Esophagus (tissue), 2 donors: ENCODE measurements at regions not wholly inside any gene's neighbourhood (a gene's known extent, or its start where the extent isn't known, plus 50 kb on each side); places are given as distances from the start of the nearest gene placed in this dataset.

Experiments
- H3K27ac ChIP-seq, 2 donors: one replicate each; pipeline ENCODE4 v1.5.1; 2013; ENCODE audit warnings: low read depth in 2 of 2, mild to moderate bottlenecking in 2 of 2, inconsistent platforms in 1 of 2, low read length in 1 of 2, moderate library complexity in 1 of 2
- H3K27me3 ChIP-seq, 2 donors: one replicate each; pipeline ENCODE4 v1.6.1; 2013; ENCODE audit warnings: low read length in 2 of 2, control low read depth in 1 of 2, mild to moderate bottlenecking in 1 of 2; ENCODE audit not compliant: insufficient read depth in 2 of 2, control insufficient read depth in 1 of 2
- H3K36me3 ChIP-seq, 2 donors: one replicate each; pipeline ENCODE4 v1.6.1; 2013; ENCODE audit warnings: low read length in 1 of 2; ENCODE audit not compliant: control insufficient read depth in 2 of 2, insufficient read depth in 2 of 2
- H3K4me1 ChIP-seq, 2 donors: one replicate each; pipeline ENCODE4 v1.6.1; 2013; ENCODE audit warnings: low read length in 1 of 2; ENCODE audit not compliant: control insufficient read depth in 2 of 2, insufficient read depth in 2 of 2
- H3K4me3 ChIP-seq, 2 donors: one replicate each; pipeline ENCODE4 v1.5.1; 2013; ENCODE audit warnings: low read length in 2 of 2, mild to moderate bottlenecking in 2 of 2, low read depth in 1 of 2, moderate library complexity in 1 of 2
- H3K9me3 ChIP-seq, 2 donors: one replicate each; pipeline ENCODE4 v1.6.1; 2013; ENCODE audit warnings: mild to moderate bottlenecking in 2 of 2, low read depth in 1 of 2, low read length in 1 of 2, moderate library complexity in 1 of 2; ENCODE audit not compliant: control insufficient read depth in 2 of 2, insufficient read depth in 1 of 2
- WGBS, 2 donors: extraction: QIAGEN DNeasy Blood & Tissue Kit; methylation state at CpG; one replicate each; pipeline ENCODE4 v1.1.7; 2013; 5-methylcytosine and 5-hydroxymethylcytosine counted together
- donor health status: healthy with polysubstance abuse.
- donor health status: Bipolar disorder and iron deficiency.

DNA sequence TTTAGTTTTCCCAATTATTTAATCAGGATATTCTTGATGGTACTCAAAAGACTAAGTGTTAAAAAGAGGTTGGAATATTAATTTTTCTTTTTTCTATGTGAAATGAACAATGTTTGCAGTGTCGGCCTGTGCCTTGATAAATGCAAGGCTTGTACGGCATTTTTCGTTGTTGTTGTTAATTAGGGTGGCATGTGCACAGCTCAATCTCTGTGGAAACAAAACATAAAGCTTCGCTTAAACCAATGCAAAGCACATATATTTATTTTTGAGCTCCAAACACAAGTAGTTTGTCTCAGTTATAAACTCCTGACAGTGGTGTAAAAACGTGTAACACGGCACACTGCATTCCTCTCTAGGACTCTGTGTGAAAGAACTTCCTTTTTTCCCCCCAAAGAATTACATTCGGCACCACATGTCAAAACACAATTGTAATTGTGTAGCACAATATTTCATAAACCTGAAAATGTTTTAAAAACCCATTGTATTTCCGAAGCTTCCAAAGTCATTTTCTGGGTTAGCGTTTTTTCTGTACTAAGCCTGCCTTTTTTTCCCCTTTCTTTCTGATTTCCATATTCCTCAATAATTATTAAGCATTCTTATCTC lies 498.0 kb downstream of the VRK1 start:
- no peaks in the 10 kb centered on the region for H3K27me3 ChIP-seq
- 74 to 81% methylated on average over 9 of the region's 9 CpGs for WGBS, 2 donors
- no peaks in the 10 kb centered on the region for H3K4me1 ChIP-seq
- no peaks in the 10 kb centered on the region for H3K9me3 ChIP-seq
- H3K27ac ChIP-seq: no peak overlapping the region
- no peak overlapping the region for H3K4me3 ChIP-seq
- H3K36me3 ChIP-seq: no peaks in the 10 kb centered on the region

DNA sequence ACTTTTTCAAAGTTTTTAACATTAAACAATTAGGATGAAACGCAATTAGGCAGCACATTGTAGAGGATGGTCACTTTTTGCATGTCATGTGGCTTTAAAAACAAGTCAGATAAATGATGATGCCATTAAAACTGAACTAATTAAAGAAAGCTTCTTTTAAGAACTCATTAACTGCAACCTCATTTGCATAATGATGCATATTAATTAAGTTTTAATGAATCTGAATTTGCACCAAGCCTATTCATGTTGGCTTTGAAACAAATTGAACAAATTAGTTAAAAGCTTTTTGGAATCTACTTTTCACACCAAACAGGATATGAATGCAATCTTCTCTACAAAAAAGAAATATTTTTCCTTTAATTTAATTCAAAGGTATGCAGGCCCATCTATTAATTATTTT lies 499.0 kb downstream of the VRK1 start:
- Histone ChIP-seq H3K4me1 (no peaks in the 10 kb centered on the region), H3K4me3 (no peak overlapping the region), H3K9me3 (no peaks in the 10 kb centered on the region), H3K27me3 (no peaks in the 10 kb centered on the region), H3K27ac (no peak overlapping the region), H3K36me3 (no peaks in the 10 kb centered on the region)
- 89 to 93% methylated on average over 1 of the region's 1 CpG for WGBS, 2 donors

- 77 to 83% methylated on average over 10 of the region's 10 CpGs for whole genome bisulfite sequencing, 2 donors
- H3K9me3 ChIP-seq: no peaks in the 10 kb centered on the region
- no peaks in the 10 kb centered on the region for H3K4me1 ChIP-seq
- no peaks in the 10 kb centered on the region for H3K36me3 ChIP-seq
- H3K4me3 ChIP-seq: no peak overlapping the region
- no peaks in the 10 kb centered on the region for H3K27me3 ChIP-seq
- no peak overlapping the region for H3K27ac ChIP-seq
Observed at GRCh38 chr14:97297100-97297499, 499.9 kb downstream of the VRK1 start.

DNA sequence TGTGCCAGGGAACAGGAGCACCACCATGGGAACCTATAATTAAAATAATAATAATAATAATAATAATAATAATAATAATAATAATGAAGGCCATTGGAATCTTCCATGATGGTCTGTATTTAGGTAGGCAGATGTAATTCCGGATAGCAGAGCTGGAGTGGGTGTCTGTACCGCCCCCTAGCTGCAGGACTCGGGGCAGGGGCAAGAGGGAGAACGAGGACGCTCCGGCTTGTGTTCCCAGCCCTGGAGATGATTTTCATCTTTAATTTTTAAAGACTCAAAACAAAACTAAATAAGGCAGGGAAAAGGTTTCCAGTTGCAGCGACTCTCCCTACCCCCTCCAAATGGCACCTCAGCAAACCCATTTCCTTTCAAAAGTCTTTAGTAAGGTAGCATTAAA lies 501.1 kb downstream of the VRK1 start:
- H3K9me3 ChIP-seq: no peaks in the 10 kb centered on the region
- H3K4me3 ChIP-seq: no peak overlapping the region
- no peaks in the 10 kb centered on the region for H3K27me3 ChIP-seq
- WGBS, 2 donors: 59% methylated on average over 7 of the region's 7 CpGs
- no peak overlapping the region for H3K27ac ChIP-seq
- no peaks in the 10 kb centered on the region for H3K36me3 ChIP-seq
- H3K4me1 ChIP-seq: no peaks in the 10 kb centered on the region

- H3K36me3 ChIP-seq: no peaks in the 10 kb centered on the region
- 89 to 91% methylated on average over 14 of the region's 14 CpGs for WGBS, 2 donors
- no peaks in the 10 kb centered on the region for H3K27me3 ChIP-seq
- no peak overlapping the region for H3K4me3 ChIP-seq
- H3K4me1 ChIP-seq: no peaks in the 10 kb centered on the region
- no peaks in the 10 kb centered on the region for H3K9me3 ChIP-seq
- no peak overlapping the region for H3K27ac ChIP-seq
Observed at GRCh38 chr14:97298736-97299135, 501.6 kb downstream of the VRK1 start.

DNA sequence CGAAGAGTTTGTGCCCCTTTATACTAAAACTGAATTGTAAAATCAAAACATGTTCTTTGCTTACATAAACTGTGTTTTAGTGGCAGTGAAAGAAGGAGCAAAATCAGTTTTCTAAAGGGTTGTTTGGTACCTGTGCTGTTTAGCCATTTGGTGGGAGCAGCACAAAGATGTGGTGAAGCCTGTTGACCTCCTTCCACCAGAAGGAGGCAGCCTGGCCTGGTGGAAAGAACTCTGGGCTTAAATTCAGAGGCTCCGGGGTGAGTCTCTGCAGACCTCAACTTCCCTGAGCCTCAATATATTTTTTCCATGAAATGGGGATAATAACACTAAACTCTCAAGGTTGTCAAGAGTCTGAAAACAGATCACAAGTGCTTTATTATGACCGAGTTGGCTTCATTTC lies 502.5 kb downstream of the VRK1 start:
- Histone ChIP-seq H3K4me1 (no peaks in the 10 kb centered on the region), H3K9me3 (no peaks in the 10 kb centered on the region), H3K27me3 (no peaks in the 10 kb centered on the region), H3K36me3 (no peaks in the 10 kb centered on the region), H3K4me3 (no peak overlapping the region), H3K27ac (no peak overlapping the region)
- 61 to 70% methylated on average over 3 of the region's 3 CpGs for WGBS, 2 donors

DNA sequence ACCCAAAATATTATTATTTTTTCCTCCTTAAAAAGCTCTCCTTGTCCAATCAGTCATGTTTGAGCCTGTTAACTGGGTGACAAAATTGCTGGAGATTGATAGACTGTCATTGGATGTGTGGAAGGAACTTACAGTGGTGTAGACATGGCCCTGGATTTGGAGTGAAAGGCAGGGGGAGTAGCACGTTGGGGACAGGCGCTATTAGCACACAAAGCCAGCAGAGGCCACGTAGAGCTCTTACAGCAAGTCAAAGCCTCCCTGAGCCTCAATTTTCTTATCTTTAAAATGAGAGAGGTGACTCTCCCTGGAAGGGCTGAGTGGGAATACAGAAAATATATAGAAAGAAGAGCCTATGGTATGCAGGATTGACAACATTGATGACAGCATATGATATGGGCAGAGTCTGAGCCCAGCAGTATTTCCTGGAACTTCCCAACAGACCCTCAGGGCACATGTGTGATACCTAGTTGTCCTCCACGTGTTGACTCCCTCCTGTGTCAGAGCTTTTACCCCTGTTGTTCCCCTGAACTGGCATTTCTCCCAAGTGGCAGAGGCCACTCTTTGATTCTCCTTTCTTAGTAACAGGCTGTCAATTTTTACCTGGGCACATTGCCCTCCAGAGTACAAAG lies 504.9 kb downstream of the VRK1 start:
- H3K27me3 ChIP-seq: no peaks in the 10 kb centered on the region
- 55 to 57% methylated on average over 4 of the region's 4 CpGs for WGBS, 2 donors
- H3K9me3 ChIP-seq: no peaks in the 10 kb centered on the region
- no peaks in the 10 kb centered on the region for H3K4me1 ChIP-seq
- no peaks in the 10 kb centered on the region for H3K36me3 ChIP-seq
- H3K27ac ChIP-seq: no peak overlapping the region
- H3K4me3 ChIP-seq: no peak overlapping the region

DNA sequence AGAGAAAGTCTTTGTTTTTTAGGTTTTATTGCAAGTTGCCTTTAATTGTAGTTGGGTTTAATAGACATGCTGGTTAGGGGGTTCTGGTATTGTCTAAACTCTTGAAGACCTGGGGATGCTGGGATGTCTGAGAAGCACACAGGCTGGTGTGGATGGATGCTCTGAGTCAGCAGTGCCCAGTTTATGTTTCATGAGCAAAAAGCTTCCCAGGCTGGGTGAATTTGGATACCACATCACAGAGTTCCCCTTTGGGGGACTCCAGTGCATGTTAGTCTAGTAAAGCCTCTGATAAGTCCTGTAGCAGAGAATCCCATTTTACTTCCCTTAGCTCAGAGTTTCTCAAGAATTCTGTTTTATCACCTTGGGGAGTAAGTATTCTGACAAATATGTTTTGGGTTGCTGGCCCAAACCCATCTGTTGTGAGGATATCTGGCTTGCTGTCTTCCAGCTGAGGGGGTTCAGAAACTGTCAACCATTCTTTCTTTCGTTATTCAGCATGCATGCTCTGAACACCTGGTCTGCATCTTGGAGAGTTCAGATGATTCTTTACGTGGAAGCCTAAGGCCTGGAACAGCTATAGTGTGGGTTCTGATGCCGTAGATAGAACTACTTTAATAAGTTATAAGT lies 509.1 kb downstream of the VRK1 start:
- Histone ChIP-seq H3K36me3 (no peaks in the 10 kb centered on the region), H3K27me3 (no peaks in the 10 kb centered on the region), H3K4me3 (no peak overlapping the region), H3K4me1 (no peaks in the 10 kb centered on the region), H3K27ac (no peak overlapping the region), H3K9me3 (no peaks in the 10 kb centered on the region)
- 39 to 61% methylated on average over 3 of the region's 3 CpGs for WGBS, 2 donors

- WGBS, 2 donors: 39 to 54% methylated on average over 4 of the region's 4 CpGs
Observed at GRCh38 chr14:97306760-97307246, 509.6 kb downstream of the VRK1 start.

GRCh38 chr14:97311411-97311810 lies 514.2 kb downstream of the VRK1 start:
- Histone ChIP-seq H3K27ac (no peak overlapping the region), H3K27me3 (no peaks in the 10 kb centered on the region), H3K36me3 (no peaks in the 10 kb centered on the region), H3K9me3 (no peaks in the 10 kb centered on the region), H3K4me3 (no peak overlapping the region), H3K4me1 (no peaks in the 10 kb centered on the region)
- WGBS, 2 donors: 82 to 84% methylated on average over 3 of the region's 3 CpGs

More at GRCh38 chr14:97306760-97307246, 509.6 kb downstream of the VRK1 start:
- Histone ChIP-seq H3K27ac (no peak overlapping the region), H3K36me3 (no peaks in the 10 kb centered on the region), H3K27me3 (no peaks in the 10 kb centered on the region), H3K4me3 (no peak overlapping the region), H3K4me1 (no peaks in the 10 kb centered on the region), H3K9me3 (no peaks in the 10 kb centered on the region)
